Upper lobe of right lung (tissue), 1 donor: ENCODE measurements at regions not wholly inside any gene's neighbourhood (a gene's known extent, or its start where the extent isn't known, plus 50 kb on each side); places are given as distances from the start of the nearest gene placed in this dataset.
A peak's percentile ranks its signal among the peaks of the same experiment; 100 is the strongest.

Experiments used
- ATAC-seq: fragments of 200-7000 bp; cut with Tn5 transposase; one replicate; pipeline ENCODE4 v1.9.1; 2020; ENCODE audit warnings: mild to moderate bottlenecking, moderate library complexity
- DNase-seq: peaks from one replicate; pipeline ENCODE4 v3.0.0-alpha.2; 2020
- H3K27ac ChIP-seq: fragments of 200-600 bp; one replicate; pipeline ENCODE4 v1.8.0; 2022
- H3K27me3 ChIP-seq: fragments of 200-600 bp; one replicate; pipeline ENCODE4 v1.8.0; 2022; ENCODE audit warnings: mild to moderate bottlenecking
- H3K36me3 ChIP-seq: fragments of 200-600 bp; one replicate; pipeline ENCODE4 v1.8.0; 2022
- H3K4me1 ChIP-seq: fragments of 200-600 bp; one replicate; pipeline ENCODE4 v1.8.0; 2022
- H3K4me3 ChIP-seq: fragments of 200-600 bp; one replicate; pipeline ENCODE4 v1.8.0; 2022; ENCODE audit warnings: mild to moderate bottlenecking
- H3K9me3 ChIP-seq: fragments of 200-600 bp; one replicate; pipeline ENCODE4 v1.8.0; 2022
- intact Hi-C: fragments of 100-400 bp; cut with DNase I; formaldehyde crosslinking; loops from one replicate; pipeline ENCODE4 v1.11.0; 2022
- TF ChIP-seq, protein P1 (sequence below): fragments of 200-600 bp; IDR thresholded peaks from one replicate; pipeline ENCODE4 v1.8.0; 2022; ENCODE audit warnings: antibody characterized with exemption
- donor health status: DM: no; HTN: yes; CAD: no; lungs with severe emphysema.

DNA sequence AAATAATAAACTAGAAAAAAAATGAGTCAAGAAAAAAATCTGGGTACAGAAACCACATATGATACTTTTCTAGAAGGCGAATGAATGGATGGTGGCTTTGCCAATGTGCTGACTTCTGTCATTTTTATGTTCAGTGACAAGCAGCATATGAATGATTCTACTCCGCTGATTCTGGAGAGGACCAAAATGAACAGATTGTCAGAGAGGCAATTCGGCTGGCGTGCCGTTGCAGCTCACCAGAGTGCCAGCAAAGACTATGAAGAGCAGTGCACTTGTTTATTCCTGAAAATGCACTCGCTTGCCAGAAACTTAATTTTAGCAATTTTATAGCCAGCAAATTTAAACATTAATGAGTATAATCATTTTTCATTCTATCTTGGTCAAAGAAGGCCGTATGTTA lies 105.9 kb upstream of the NYAP2 start:
- no peak overlapping the region for H3K4me3 ChIP-seq
- H3K9me3 ChIP-seq = no peaks in the 10 kb centered on the region
- DNase-seq = no peak
- intact Hi-C loops = no loop called here
- no peak overlapping the region for H3K27ac ChIP-seq
- TF ChIP-seq, protein P1, sequence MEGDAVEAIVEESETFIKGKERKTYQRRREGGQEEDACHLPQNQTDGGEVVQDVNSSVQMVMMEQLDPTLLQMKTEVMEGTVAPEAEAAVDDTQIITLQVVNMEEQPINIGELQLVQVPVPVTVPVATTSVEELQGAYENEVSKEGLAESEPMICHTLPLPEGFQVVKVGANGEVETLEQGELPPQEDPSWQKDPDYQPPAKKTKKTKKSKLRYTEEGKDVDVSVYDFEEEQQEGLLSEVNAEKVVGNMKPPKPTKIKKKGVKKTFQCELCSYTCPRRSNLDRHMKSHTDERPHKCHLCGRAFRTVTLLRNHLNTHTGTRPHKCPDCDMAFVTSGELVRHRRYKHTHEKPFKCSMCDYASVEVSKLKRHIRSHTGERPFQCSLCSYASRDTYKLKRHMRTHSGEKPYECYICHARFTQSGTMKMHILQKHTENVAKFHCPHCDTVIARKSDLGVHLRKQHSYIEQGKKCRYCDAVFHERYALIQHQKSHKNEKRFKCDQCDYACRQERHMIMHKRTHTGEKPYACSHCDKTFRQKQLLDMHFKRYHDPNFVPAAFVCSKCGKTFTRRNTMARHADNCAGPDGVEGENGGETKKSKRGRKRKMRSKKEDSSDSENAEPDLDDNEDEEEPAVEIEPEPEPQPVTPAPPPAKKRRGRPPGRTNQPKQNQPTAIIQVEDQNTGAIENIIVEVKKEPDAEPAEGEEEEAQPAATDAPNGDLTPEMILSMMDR = no peak
- H3K4me1 ChIP-seq = no peaks in the 10 kb centered on the region
- no peak for ATAC-seq
- no peaks in the 10 kb centered on the region for H3K36me3 ChIP-seq
- no peaks in the 10 kb centered on the region for H3K27me3 ChIP-seq

DNA sequence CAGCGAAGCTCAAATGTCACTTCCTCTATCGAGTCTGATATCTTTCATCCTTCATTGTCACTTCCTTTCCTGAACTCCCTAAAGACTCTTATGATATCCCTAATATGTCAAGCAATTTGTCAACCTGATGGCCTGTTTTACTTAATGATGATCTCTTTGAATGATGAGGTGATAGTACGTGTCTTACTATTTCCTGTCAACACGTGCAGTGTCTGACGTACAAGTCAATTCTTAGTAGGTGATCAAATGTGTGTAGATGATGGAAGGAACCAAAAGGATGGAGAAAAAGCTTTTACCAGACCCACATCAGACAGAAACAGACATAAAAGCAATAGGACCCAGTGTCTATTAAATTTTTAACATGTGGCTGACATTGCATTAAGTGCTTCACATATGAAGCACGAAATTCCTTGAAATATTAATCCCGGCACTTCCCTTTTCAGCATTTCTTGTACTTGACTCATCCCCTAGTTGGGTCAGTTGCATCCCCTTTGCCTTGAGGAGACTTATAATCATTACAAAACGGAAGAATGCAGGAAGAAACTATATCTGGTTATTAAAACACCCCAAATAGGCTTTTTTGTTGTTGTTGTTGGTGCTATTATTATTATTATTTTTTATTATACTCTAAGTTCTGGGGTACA lies 108.6 kb upstream of the NYAP2 start:
- no peaks in the 10 kb centered on the region for H3K4me1 ChIP-seq
- H3K27ac ChIP-seq = no peak overlapping the region
- DNase-seq (no peak), ATAC-seq (no peak)
- H3K36me3 ChIP-seq = no peaks in the 10 kb centered on the region
- intact Hi-C loops = no loop called here
- TF ChIP-seq, protein P1 = no peak
- H3K27me3 ChIP-seq = no peaks in the 10 kb centered on the region
- no peaks in the 10 kb centered on the region for H3K9me3 ChIP-seq
- H3K4me3 ChIP-seq = no peak overlapping the region

DNA sequence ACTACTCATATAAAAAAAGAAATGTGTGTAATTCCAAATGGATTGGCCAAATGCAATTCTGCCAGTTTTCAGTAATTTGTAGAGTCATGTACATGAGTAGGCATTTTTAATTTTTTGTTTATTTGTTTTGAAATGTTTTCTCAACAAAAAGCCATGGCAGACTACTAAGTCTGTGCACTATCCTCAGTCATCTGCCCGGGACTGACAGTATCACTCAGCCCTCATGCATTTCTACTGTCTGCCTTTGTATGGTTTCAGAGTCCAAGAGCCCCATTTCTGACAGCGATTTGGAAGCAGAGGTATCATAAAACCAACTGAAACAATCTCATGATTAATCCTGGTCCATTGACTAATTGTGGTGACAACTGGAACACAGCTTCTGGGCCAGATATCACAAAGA lies 109.9 kb upstream of the NYAP2 start:
- H3K4me1 ChIP-seq = no peaks in the 10 kb centered on the region
- no peaks in the 10 kb centered on the region for H3K9me3 ChIP-seq
- TF ChIP-seq, protein P1 = no peak
- no peaks in the 10 kb centered on the region for H3K36me3 ChIP-seq
- intact Hi-C loops = no loop called here
- H3K27me3 ChIP-seq = no peaks in the 10 kb centered on the region
- no peak for ATAC-seq
- H3K27ac ChIP-seq = no peak overlapping the region
- no peak overlapping the region for H3K4me3 ChIP-seq
- no peak for DNase-seq

DNA sequence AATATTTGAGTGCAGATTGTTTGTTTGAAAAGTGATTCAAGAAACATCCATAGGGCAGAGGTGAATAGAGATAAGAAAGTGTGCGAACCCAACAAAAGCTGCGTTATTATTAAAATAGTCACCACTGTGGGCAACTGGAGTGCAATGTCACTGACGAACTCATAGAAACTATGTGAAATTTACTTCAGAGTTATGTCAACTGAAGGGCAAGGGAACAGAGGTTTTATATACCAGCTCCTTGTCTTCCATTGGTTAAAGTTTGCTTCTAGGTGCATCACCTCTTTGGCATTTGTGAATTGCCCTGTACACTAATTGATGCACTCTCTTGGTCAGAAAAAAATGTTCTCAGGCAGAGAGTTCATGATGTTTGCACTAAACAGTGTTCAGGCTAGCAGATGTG lies 110.5 kb upstream of the NYAP2 start:
- H3K4me1 ChIP-seq = no peaks in the 10 kb centered on the region
- H3K4me3 ChIP-seq = no peak overlapping the region
- intact Hi-C loops = no loop called here
- H3K36me3 ChIP-seq = no peaks in the 10 kb centered on the region
- no peaks in the 10 kb centered on the region for H3K27me3 ChIP-seq
- TF ChIP-seq, protein P1 = no peak
- no peak for DNase-seq
- no peaks in the 10 kb centered on the region for H3K9me3 ChIP-seq
- no peak overlapping the region for H3K27ac ChIP-seq
- ATAC-seq = no peak

DNA sequence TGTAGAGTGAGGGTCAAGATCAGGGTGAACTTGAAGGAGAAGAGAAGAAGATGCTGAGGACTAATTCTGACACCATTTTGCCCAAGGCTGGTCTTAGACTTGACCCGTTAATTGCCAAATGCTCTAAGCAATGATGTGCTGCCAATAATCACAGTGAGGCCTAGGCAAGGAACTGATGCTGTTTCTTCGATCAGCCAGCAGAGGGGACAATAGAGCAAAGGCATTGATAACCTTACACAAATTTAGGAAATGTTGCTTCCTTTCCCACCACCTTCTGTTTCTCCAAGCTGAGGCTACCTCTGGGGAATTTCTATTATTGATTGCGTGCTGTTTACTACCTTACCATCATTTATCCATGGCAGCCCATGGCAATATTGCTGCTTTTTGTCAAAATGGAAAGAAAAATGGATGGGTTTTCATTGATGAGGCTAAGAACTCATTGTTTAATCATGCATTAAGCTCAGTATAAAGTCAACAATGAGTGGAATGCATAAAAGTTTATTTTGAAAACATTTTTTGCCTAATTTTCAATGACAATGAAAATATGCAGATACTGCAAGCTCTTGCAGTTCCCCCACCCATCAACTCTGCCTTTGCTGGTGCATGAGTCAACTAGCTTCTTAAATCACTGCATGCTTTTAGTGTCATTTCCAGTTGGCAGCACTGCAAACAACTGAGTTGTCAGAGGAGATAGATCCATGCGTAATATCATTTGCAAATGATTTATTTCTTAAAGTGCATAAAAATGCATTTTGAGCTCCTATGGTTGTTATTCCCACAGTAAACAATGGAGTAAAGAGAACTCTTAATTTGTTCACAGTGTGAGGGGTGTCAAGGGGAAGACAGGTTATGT lies 116.4 kb upstream of the NYAP2 start:
- H3K27me3 ChIP-seq = no peaks in the 10 kb centered on the region
- no peak overlapping the region for H3K27ac ChIP-seq
- DNase-seq (no peak), ATAC-seq (peak; percentile 67)
- TF ChIP-seq, protein P1 = peak; percentile 64
- no peaks in the 10 kb centered on the region for H3K36me3 ChIP-seq
- H3K4me1 ChIP-seq = no peaks in the 10 kb centered on the region
- intact Hi-C loops = no loop called here
- H3K4me3 ChIP-seq = no peak overlapping the region
- no peaks in the 10 kb centered on the region for H3K9me3 ChIP-seq
